Left forelimb (tissue), 1 donor: ENCODE measurements at regions not wholly inside any gene's neighbourhood (a gene's known extent, or its start where the extent isn't known, plus 50 kb on each side); places are given as distances from the start of the nearest gene placed in this dataset.
"Not testable (repeated sequence)": the region's sequence is repeated elsewhere in the genome, so short reads cannot be mapped to it uniquely, and the experiment has no call there.

Experiments
- DNase-seq: peaks from one replicate; pipeline ENCODE4 v3.0.0-alpha.2; 2018; ENCODE audit warnings: low spot score

DNA sequence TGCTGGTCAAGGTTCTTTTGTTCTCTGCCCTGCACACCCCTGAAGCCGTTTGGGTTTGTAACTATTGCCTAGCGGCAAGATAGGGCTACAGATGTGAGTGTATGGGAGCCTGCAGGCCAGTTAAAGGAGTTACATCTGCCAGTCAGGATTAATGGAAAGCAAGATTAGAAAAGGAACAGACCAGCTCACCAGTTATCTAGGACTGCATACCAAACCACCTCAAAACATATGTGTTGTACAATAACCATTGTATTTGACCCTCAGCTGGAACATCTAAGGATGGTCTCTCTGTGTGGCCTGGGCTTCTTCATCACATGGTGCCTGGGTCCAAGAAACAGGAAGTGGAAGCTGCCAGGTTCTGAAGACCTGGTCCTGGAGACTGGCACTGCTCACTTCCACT is 52.5 kb upstream of the FBXO28 start:
- no peak for DNase-seq

DNA sequence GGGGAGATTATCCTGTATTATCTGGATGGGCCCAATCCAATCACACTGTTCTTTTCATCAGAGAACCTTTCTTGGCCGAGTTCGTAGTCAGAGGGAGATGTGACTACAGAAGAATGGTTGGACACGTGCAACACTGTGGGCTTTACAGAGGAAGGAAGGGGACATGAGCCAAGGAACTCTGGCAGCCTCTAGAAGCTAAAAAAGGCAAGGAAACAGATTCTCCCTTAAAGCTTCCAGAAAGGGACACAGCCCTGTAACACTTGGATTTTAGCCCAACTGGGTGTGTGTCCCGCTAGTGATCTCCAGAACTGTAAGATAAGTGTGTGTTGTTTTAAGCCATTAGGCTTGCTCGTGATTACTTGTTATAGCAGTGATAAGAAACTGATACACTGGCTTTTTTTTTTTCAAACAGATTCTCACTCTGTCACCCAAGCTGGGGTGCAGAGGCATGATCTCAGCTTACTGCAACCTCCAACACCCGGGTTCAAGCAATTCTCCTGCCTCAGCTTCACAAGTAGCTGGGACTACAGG is 53.9 kb upstream of the FBXO28 start:
- no peak for DNase-seq

DNA sequence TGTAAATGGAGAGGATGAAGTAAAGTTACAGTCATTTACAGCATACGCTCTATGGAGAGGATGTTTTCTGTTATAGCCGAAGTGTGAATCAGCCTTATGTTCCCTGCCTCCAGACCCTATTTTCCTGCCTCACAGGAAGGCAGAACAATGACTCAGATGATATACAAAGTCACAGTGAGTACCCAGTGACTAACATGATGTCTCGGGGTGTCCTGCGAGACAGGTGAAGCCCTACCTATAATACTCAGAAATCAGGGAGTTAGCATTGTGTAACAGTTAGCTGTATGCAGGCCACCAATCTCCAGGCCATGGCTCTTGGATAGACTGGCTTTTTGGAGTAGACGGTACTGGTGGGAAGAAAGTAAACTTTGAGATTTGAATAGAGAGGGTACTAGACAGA is 55.6 kb upstream of the FBXO28 start:
- DNase-seq: no peak

DNA sequence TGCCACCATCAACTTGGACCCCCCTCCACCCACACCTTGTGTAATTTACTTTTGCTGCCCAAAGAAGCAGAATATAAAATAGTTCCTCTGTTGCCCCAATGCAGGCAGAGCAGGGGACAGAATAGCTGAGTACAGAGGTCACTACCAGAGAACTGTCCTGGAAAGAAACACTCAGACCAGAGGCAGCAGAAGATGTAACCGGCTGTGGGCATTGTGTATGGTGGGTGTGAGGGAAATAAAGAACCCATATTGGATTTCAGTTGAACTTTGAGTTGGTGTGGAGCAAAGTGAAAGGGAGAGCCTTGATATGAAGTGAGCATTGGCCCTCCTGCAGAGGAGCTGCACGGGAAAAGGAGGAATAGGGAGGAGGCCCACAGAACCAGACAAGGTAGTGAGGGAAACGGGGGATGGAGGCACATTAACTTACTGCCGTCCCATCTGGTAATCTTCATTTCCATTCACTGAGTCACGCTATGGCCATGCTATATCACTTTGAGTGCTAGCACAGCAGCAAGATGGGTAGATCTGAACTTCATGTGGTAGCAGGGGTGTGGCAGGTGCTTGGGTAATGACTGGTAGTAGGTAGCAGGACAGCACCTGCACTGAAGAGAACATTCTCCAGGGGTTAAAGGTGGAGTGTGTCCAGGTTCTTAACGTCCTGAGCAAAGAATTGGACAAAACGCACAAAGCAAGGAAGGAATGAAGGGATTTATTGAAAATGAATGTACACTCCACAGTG is 56.3 kb upstream of the FBXO28 start:
- DNase-seq: no peak

DNA sequence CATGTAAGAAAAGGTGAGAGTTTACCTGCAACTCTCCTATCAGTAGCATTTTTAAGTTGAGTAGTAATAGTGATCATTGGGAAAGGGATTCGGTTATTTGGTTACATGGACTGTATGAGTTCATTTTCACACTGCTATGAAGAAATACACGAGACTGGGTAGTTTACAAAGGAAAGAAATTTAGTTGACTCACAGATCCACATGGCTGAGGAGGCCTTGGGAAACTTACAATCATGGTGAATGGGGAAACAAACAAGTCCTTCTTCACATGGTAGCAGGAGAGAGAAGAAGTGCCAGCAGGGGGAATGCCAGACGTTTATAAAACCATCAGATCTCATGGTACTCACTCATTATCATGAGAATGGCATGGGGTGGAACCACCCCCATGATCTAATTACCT is 59.3 kb upstream of the FBXO28 start:
- no peak for DNase-seq

DNA sequence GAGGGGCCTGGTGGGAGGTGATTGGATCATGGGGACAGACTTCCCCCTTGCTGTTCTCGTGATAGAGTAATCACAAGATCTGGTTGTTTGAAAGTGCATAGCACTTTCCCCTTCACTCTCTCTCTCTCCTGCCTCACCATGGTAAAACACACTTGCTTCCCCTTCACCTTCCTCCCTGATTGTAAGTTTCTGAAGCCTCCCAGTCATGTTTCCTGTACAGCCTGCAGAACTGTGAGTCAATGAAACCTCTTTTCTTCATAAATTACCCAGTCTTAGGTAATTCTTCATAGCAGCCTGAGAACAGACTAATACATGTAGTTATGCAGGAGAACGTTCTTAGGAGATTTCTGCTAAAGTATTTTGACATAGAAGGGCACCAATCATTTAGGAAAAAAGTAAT is 59.9 kb upstream of the FBXO28 start:
- DNase-seq: no peak

DNA sequence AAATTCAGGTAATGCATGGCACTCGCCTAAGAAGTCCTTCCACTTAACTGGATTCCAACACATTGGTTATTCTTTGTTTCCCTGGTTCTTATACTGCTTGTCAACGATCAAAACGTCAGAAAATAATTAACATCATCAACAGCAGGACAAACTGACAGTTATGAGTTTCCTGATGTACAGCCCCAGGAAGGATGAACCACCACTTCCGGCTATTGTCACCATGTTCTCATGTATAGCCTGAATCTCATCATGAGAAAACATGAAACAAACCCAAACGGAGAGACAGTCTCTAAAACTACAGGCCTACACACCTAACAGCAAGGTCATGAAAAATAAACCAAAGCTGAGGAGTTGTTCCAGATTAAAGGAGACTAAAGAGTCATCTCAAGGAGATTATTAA is 60.5 kb upstream of the FBXO28 start:
- DNase-seq: no peak

DNA sequence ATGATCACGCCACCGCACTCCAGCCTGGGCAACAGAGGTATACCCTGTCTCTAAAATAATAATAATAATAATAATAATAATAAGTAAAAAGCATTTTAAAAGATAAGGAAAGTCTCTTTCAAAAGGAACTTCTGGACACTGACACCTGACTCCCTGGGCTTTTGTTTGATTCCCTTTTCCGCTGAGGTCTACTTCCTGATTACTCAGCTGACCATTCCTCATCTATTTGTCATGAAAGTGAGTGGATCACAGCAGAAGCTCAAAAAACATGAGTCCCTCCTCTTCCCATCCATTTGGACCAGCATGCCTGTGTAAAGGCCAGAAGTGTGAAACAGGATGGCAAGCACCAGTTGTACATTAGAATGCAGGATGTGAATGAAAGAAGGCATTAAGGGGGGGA is 61.1 kb upstream of the FBXO28 start:
- DNase-seq: no peak

DNA sequence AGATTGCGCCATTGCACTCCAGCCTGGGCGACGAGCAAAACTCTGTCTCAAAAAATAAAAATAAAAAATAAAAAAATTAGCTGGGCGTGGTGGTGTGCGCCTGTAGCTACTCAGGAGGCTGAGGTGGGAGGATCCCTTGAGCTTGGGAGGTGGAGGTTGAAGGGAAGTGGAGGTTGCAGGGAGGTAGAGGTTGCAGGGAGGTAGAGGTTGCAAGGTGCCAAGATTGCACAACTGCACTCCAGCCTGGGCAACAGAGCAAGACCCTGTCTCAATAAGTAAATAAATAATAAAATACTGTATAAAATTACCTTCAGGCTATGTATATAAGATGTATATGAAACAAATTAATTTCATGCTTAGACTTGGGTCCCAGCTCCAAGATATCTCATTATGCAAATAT is 62.1 kb upstream of the FBXO28 start:
- DNase-seq: not testable (repeated sequence)

DNA sequence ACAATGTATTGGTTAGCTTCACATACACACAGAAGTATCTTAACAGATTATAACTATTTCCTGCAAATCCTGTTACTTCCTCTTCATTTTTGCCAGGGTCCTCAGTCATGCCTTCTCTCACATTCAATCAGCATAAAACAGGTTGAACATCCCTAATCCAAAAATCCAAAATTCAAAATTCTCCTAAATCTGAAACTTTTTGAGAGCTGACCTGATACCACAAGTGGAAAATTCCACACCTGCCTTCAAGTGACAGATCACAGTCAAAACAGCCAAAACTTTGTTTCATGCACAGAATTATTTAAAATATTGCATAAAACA is 62.9 kb upstream of the FBXO28 start:
- DNase-seq: no peak

DNA sequence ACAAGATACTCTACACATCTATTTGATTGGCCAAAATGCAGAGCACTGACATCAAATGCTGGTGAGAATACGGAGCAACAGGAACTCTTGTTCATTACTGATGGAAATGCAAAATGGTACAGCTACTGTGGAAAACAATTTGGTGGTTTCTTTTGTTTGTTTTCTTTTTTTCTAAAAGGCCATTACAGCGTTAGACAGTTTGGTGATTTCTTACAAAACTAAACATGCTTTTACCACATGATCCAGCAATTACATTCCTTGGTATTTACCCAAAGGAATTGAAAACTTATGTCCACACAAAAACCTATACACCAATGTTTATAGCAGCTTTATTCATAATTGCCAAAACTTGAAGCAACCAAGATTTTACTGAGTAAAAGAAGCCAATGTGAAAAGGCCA is 66.4 kb upstream of the FBXO28 start:
- DNase-seq: no peak

DNA sequence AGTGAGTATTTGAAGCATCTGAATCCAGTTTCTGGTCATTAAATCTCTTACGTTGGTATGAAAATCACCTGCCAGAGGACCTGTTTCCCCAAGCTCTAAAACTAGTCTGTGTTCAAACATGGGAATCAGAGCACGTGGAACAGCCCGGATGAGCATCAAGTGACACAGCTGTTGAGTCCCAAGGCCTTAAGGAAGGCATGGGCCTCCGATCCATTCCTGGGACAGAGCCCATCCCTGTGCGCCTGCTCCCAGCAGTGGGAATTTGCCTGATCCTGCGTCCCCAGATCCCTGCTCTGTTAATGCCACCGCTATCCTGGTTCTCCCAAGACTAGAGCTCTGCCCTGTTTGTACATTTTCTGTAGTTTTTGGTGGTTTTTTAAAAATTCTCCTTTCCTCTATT is 68.4 kb upstream of the FBXO28 start:
- DNase-seq: no peak

DNA sequence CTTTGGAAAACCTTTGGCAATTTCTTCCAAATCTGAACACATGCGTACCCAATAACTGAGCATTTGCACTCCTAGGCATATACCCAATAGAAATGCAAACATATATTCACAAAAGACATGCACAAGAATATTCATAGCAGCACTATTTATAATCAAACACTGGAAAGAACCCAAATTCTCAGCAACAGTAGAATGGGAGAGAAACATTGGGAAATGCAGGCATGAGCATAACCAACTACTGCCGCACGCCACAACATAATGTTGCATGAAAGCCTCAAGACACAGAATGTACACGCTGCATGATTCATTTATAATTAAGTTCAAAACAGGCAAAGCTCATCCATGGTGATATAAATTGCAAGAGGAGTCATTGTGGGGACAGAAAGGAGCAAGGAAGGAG is 69.5 kb upstream of the FBXO28 start:
- no peak for DNase-seq

DNA sequence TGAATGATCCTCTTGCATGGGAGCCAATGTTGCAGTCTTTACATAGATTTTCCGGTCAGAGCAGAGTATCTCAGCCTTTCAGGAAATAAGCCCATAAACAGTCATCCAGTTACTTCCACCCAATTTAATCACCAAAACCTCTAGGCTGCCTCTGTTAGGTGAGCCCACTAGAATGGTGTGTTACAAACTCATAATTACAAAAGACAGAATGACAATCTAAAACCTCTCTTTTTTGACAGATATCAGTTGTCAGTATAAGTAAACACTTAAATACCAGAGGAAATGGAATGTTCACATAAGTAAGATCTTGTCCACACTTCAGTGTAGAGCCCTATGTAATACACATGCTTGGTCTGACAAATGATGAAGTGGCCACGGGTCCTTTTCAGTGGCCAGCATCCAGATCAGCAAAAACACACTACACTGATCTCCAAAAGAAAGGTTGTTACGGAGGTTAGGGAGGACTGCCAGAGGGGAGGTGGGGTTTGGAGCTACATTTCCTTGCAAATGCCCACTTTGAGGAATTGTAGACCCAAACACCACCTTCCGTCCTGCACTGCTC is 71.3 kb upstream of the FBXO28 start:
- no peak for DNase-seq

DNA sequence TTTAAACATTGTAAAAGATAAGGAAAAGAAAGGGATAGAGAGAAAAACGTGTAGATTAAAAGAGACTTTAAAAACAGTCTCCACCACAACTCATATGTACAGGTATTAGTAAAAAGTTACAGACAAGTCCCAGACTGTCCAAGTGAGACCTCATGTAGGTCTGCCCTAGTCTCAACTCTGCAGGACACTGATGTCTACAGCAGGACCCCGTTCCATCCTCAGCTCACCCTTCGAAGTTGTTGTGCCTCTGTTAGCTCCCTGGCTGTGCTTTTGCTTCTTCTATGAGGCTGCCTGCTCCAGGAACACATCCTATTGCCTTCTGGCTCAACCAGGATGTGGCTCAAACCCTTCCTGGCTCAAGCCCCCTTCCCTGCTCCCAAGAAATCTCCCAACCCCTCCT is 72.9 kb upstream of the FBXO28 start:
- no peak for DNase-seq

DNA sequence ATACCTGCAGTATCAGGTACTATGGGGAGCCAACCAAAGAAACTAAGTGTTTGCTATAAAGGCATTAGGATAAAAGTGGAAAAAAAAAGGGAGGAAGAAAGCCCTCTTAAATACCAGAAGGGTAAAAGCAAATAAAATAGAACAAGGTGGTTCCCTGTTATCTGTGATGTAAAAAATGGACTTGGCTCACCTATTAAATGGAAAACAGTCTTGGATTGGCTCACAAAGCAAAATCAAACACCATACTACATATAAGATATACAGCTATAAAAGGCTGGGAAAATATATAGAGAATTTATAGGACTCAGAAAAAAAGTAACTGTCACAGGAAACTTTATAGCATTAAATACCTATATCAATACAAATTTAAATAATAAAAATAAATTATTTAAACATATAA is 73.5 kb upstream of the FBXO28 start:
- DNase-seq: not testable (repeated sequence)

DNA sequence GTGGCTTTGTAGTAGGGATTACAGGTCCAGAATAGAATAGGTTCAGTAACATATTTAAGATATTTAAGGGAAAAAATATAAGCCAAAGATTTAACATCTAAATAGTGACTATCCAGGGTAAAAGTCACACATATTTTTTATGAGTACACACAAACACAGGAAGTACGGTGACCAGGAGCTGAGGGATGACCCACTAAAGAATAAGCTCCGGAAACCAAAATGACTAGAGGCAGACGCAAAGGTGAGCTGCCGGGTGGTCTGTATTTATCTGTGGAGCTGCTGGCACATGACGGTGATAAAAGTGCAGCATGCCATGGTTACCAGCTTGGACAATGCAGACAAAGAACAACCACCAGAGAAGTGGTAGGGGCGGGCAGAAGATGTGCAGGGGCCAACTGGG is 73.9 kb upstream of the FBXO28 start:
- not testable (repeated sequence) for DNase-seq

DNA sequence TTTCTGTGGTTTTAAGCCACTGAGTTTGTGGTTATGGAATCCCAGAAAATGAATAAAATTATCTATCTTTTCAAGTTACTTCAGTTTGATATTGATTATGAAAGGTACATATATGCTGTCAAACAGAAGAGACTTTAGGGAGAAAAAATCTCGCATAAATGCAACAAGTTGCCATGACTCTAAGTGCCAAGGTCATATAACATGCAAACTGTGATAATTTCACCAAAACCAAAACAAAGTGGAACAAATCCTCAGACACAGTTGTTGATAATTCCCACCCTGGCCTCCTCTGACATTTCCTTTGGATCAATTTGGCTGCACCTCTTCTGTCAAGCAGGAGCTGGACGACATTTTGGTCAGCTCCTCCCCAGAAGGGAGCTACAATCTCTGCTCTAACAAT is 75.1 kb upstream of the FBXO28 start:
- not testable (repeated sequence) for DNase-seq

DNA sequence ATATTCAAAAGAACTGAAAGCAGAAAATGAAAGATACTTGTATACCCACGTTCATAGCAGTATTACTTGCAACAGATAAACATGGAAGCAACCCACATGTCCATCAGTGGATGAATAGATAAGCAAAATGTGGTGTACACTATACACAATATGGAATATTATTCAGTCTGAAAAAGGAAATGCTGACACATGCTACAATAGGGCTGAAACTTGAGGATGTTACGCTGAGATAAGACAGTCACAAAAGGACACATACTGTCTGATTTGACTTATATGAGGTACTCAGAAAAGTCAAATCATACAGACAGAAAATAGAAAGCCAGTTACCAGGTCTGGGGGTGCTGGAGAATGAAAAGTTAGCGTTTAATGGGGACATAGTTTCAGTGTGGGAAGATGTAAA is 76.5 kb upstream of the FBXO28 start:
- DNase-seq: not testable (repeated sequence)

DNA sequence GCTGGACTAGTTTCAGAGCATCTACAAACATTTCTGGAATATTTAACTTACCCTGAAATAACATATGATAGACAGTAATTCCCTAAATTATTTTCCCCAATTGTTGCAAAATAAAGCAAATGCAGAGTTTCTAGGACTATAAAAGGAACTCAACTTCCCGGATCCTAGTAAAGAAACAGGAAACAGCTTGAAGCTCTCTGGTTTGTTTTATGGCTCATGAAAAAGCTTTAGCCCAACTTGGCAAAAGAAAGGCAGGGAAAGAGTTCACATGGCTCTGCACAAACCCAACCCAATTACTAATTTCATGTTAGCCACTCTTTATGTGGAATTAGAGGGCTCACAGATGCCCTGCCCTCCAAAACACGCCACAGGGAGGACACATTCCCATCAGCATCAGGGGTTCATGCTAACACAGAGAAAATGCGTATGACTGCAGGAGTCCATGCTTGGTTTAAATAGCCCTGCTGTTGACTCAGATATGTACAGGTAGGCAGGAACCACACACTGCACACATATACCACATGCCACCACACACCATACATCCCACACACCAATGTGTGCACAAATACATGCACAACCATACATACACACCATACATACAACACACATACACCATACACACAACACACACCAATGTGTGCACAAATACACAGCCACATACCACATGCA is 81.2 kb upstream of the FBXO28 start:
- DNase-seq: not testable (repeated sequence)

DNA sequence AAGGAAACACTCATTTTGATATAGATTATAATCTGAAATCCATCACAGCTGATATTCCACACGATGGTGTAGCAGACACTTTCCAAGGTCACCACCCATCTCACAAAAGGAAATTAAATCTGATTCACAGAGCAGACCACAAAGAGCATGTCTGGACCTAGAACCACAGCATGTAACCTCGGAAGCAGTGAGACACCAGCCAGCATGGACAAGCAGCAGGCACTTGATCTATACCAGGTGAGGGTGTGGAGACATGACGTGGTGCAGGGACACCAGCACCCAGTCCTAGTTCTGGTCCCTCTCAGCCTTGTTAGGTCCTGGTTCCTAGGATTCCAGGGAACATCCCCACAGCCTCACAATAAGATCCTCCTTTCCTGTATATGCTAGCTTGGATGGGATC is 81.9 kb upstream of the FBXO28 start:
- not testable (repeated sequence) for DNase-seq

DNA sequence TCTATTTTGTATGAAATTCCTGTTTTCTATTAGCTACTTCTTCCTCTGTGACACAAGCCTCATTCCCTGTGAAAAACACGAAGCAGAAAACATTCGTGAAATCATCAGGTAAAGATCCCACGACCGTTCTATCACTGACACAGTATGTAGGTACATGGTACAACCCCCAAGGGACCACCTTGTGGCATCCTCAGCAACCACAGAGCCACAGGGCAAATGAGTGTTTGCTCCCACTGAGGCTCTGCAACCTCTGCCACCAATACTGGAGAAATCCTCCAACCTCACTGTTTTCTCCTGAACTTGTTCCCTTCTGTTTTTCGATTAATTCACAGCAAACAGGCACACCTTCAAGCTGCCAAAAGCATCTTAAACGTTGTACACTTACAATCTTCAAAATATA is 83.7 kb upstream of the FBXO28 start:
- not testable (repeated sequence) for DNase-seq

DNA sequence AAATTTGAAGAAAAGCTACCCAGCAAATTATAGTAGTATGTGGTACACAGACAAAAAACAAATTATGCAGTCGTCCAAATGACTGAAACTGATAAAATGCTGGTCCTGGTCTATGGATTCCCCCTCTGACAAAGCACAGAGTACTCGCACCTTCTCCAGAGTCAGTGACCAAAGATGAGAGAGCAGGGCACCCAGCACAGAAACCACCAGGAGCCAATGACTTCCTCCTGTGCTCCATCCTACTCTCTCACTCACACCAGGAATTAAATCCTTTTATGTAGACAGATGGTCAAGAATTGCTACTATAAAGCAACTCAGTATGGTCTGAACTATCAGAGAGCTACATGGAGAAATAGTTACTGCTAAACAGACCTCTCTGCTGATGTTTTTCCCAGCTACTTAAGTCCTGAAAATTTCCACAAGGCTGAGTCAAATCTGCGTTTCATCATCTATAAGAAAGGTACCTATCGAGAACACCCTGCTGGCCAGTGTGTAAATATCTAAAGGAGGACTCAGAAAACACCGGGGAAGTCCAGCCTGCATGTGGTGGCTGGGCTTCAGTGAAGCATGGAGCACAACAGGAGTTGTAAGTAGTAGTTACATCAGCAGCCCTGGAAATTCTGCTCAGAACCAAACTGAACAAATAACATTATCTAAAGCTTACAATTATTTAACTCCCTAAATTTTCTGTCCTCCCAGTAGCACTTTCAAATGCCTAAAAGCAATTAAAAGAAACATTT is 84.5 kb upstream of the FBXO28 start:
- DNase-seq: not testable (repeated sequence)
